H9 (cell line): ENCODE measurements at regions not wholly inside any gene's neighbourhood (a gene's known extent, or its start where the extent isn't known, plus 50 kb on each side); places are given as distances from the start of the nearest gene placed in this dataset.

ENCODE experiments used
- DNase-seq: peaks from one replicate; pipeline ENCODE4 v3.0.0-alpha.2; 2017
- H2AFZ ChIP-seq: one replicate; pipeline ENCODE4 v1.6.1; 2013; ENCODE audit warnings: mild to moderate bottlenecking, low read length, control low read depth, moderate library complexity
- H2AK5ac ChIP-seq: 2 replicates; pipeline ENCODE4 v1.6.1; 2013; ENCODE audit warnings: low read length, control low read depth, mixed read lengths; ENCODE audit not compliant: insufficient read length
- H2BK120ac ChIP-seq: one replicate; pipeline ENCODE4 v1.6.1; 2013; ENCODE audit warnings: low read depth, mild to moderate bottlenecking, low read length, control low read depth, inconsistent platforms; ENCODE audit not compliant: poor library complexity, severe bottlenecking
- H2BK12ac ChIP-seq: 2 replicates; pipeline ENCODE4 v1.6.1; 2013; ENCODE audit warnings: low read length, control low read depth, mixed read lengths, low read depth; ENCODE audit not compliant: insufficient read length
- H2BK15ac ChIP-seq: 2 replicates; pipeline ENCODE4 v1.6.1; 2013; ENCODE audit warnings: low read depth, low read length, control low read depth
- H2BK20ac ChIP-seq: one replicate; pipeline ENCODE4 v1.6.1; 2013; ENCODE audit warnings: low read depth, mild to moderate bottlenecking, low read length, control low read depth, inconsistent platforms; ENCODE audit not compliant: poor library complexity, severe bottlenecking
- H2BK5ac ChIP-seq: 2 replicates; pipeline ENCODE4 v1.6.1; 2013; ENCODE audit warnings: low read length, control low read depth, mixed read lengths; ENCODE audit not compliant: insufficient read length
- H3K14ac ChIP-seq: 2 replicates; pipeline ENCODE4 v1.6.1; 2013; ENCODE audit warnings: low read length, control low read depth; ENCODE audit not compliant: insufficient read depth
- H3K18ac ChIP-seq: 2 replicates; pipeline ENCODE4 v1.6.1; 2013; ENCODE audit warnings: low read depth, mild to moderate bottlenecking, mixed read lengths, low read length, control low read depth; ENCODE audit not compliant: insufficient read length
- H3K23ac ChIP-seq: 2 replicates; pipeline ENCODE4 v1.6.1; 2013; ENCODE audit warnings: low read length, control low read depth, mixed read lengths, low read depth; ENCODE audit not compliant: insufficient read length
- H3K23me2 ChIP-seq: 2 replicates; pipeline ENCODE4 v1.6.1; 2013; ENCODE audit warnings: low read depth, mild to moderate bottlenecking, mixed read lengths, low read length, control low read depth; ENCODE audit not compliant: insufficient read length, poor library complexity, severe bottlenecking
- H3K27ac ChIP-seq: 2 replicates; pipeline ENCODE4 v1.5.1; 2013; ENCODE audit warnings: low read length, control low read depth, mixed read lengths, low read depth; ENCODE audit not compliant: insufficient read length
- H3K27me3 ChIP-seq: 2 replicates; pipeline ENCODE4 v1.6.1; 2013; ENCODE audit warnings: low read length, control low read depth, inconsistent platforms; ENCODE audit not compliant: insufficient read depth
- H3K4ac ChIP-seq: 2 replicates; pipeline ENCODE4 v1.6.1; 2013; ENCODE audit warnings: low read depth, mild to moderate bottlenecking, control low read depth, inconsistent platforms, low read length, moderate library complexity
- H3K4me1 ChIP-seq: 2 replicates; pipeline ENCODE4 v1.6.1; 2013; ENCODE audit warnings: low read length, control low read depth, inconsistent platforms; ENCODE audit not compliant: insufficient read depth
- H3K4me2 ChIP-seq: 2 replicates; pipeline ENCODE4 v1.6.1; 2013; ENCODE audit warnings: low read length, control low read depth, mixed read lengths; ENCODE audit not compliant: insufficient read length, insufficient read depth
- H3K56ac ChIP-seq: 2 replicates; pipeline ENCODE4 v1.6.1; 2013; ENCODE audit warnings: low read depth, mild to moderate bottlenecking, mixed read lengths, low read length, control low read depth; ENCODE audit not compliant: insufficient read length
- H3K79me1 ChIP-seq: 2 replicates; pipeline ENCODE4 v1.6.1; 2013; ENCODE audit warnings: low read depth, mild to moderate bottlenecking, moderate library complexity, low read length, control low read depth, inconsistent platforms; ENCODE audit not compliant: insufficient read depth, poor library complexity, severe bottlenecking
- H3K79me2 ChIP-seq: 2 replicates; pipeline ENCODE4 v1.6.1; 2013; ENCODE audit warnings: low read length, control low read depth, inconsistent platforms; ENCODE audit not compliant: insufficient read depth
- H3K9ac ChIP-seq: 2 replicates; pipeline ENCODE4 v1.6.1; 2013; ENCODE audit warnings: low read length, control low read depth, mixed read lengths; ENCODE audit not compliant: insufficient read length; ENCODE audit errors: extremely low read depth
- H3K9me3 ChIP-seq: one replicate; pipeline ENCODE4 v1.6.1; 2013; ENCODE audit warnings: low read depth, low read length, inconsistent platforms; ENCODE audit not compliant: control insufficient read depth
- H3T11ph ChIP-seq: one replicate; pipeline ENCODE4 v1.6.1; 2013; ENCODE audit warnings: mild to moderate bottlenecking, low read length, control low read depth, inconsistent platforms
- H4K20me1 ChIP-seq: one replicate; pipeline ENCODE4 v1.6.1; 2013; ENCODE audit not compliant: control insufficient read depth, insufficient read length, insufficient read depth
- H4K5ac ChIP-seq: 2 replicates; pipeline ENCODE4 v1.6.1; 2013; ENCODE audit warnings: low read depth, mild to moderate bottlenecking, mixed read lengths, low read length, control low read depth; ENCODE audit not compliant: insufficient read length
- H4K8ac ChIP-seq: replicated peaks from 2 replicates; pipeline ENCODE4 v1.6.1; 2013; ENCODE audit warnings: low read length, control low read depth, mixed read lengths, low read depth; ENCODE audit not compliant: insufficient read length
- H4K91ac ChIP-seq: 2 replicates; pipeline ENCODE4 v1.6.1; 2013; ENCODE audit warnings: low read depth, mild to moderate bottlenecking, moderate library complexity, mixed read lengths, low read length, control low read depth; ENCODE audit not compliant: insufficient read length
- H3K27ac Mint-ChIP-seq, 3 experiments: 2 replicates in 2 of 3; 3 replicates in 1 of 3; pipeline ENCODE4 v1.8.0; 2020 to 2021; ENCODE audit warnings: mixed read lengths in 3 of 3, mild to moderate bottlenecking in 1 of 3, moderate library complexity in 1 of 3
- H3K27me3 Mint-ChIP-seq: 2 replicates; pipeline ENCODE4 v1.8.0; 2021; ENCODE audit warnings: low read depth, mild to moderate bottlenecking, moderate library complexity, mixed read lengths
- H3K36me3 Mint-ChIP-seq, 3 experiments: 2 replicates in 2 of 3; 3 replicates in 1 of 3; pipeline ENCODE4 v1.8.0; 2020 to 2021; ENCODE audit warnings: low read depth in 3 of 3, mixed read lengths in 3 of 3; ENCODE audit not compliant: insufficient read depth in 1 of 3
- H3K4me1 Mint-ChIP-seq, 2 experiments: 2 replicates each; pipeline ENCODE4 v1.8.0; 2020; ENCODE audit warnings: mixed read lengths in 2 of 2
- H3K4me3 Mint-ChIP-seq, 2 experiments: 2 replicates in 1 of 2; 3 replicates in 1 of 2; pipeline ENCODE4 v1.8.0; 2020 to 2021; ENCODE audit warnings: mild to moderate bottlenecking in 2 of 2, mixed read lengths in 2 of 2, moderate library complexity in 1 of 2
- H3K9me3 Mint-ChIP-seq, 2 experiments: 2 replicates in 1 of 2; 3 replicates in 1 of 2; pipeline ENCODE4 v1.8.0; 2020; ENCODE audit warnings: mild to moderate bottlenecking in 2 of 2, mixed read lengths in 2 of 2, moderate library complexity in 1 of 2
- CTCF ChIP-seq: fragments of 200-600 bp; sonication (generic); conservative IDR thresholded peaks from 3 replicates; pipeline ENCODE4 v1.8.0; 2021; ENCODE audit warnings: antibody characterized with exemption, mild to moderate bottlenecking
- WGBS: extraction: QIAGEN DNeasy Blood & Tissue Kit; methylation state at CpG from one replicate; pipeline ENCODE4 v1.1.7; 2013; ENCODE audit warnings: missing lambda C conversion rate, low lambda C conversion rate, mixed read lengths; ENCODE audit not compliant: insufficient read length; ENCODE audit errors: extremely low coverage; 5-methylcytosine and 5-hydroxymethylcytosine counted together

- H3K27me3 Mint-ChIP-seq, result peaks cover 19% of the 10 kb centered on the region
- Histone ChIP-seq H2BK12ac (no peak overlapping the region), H4K8ac (no peak overlapping the region), H4K91ac (no peak overlapping the region), H4K20me1 (no peaks in the 10 kb centered on the region), H3K27ac (no peak overlapping the region), H3K14ac (no peak overlapping the region), H3K18ac (no peak overlapping the region), H3K4ac (no peak overlapping the region), H3K79me2 (no peaks in the 10 kb centered on the region), H3K4me1 (no peaks in the 10 kb centered on the region), H3K23me2 (no peaks in the 10 kb centered on the region), H3K79me1 (no peaks in the 10 kb centered on the region), H2BK20ac (no peak overlapping the region), H2BK5ac (no peak overlapping the region), H2AFZ (no peak overlapping the region), H3K9me3 (no peaks in the 10 kb centered on the region), H2BK15ac (no peak overlapping the region), H3K23ac (no peak overlapping the region), H3T11ph (no peak overlapping the region), H3K56ac (no peak overlapping the region), H3K27me3 (no peaks in the 10 kb centered on the region), H3K9ac (no peak overlapping the region), H3K4me2 (no peak overlapping the region), H2AK5ac (no peak overlapping the region), H4K5ac (no peak overlapping the region), H2BK120ac (no peak overlapping the region)
- H3K4me3 Mint-ChIP-seq, result no peak overlapping the region
- WGBS, result no CpG with 5 or more reads among the region's 17 CpGs
- no peak overlapping the region for H3K27ac Mint-ChIP-seq
- no peak for DNase-seq
- peaks cover 0 to 9% (median 0%) of the 10 kb centered on the region in 3 experiments; a peak in 2 of 7 replicates for H3K36me3 Mint-ChIP-seq
- peaks cover 0 to 67% of the 10 kb centered on the region in 2 experiments; a peak in 3 of 5 replicates for H3K9me3 Mint-ChIP-seq
- TF ChIP-seq CTCF, result no peak
- H3K4me1 Mint-ChIP-seq, result no peaks in the 10 kb centered on the region
Observed at GRCh38 chr1:50326026-50326425, 97.2 kb downstream of the DMRTA2 start.
